Natural killer cell (primary cell): ENCODE measurements at regions not wholly inside any gene's neighbourhood (a gene's known extent, or its start where the extent isn't known, plus 50 kb on each side); places are given as distances from the start of the nearest gene placed in this dataset.

Experiments
- ATAC-seq, 3 donors: fragments of 150-1000 bp in 2 of 3; fragments of 200-7000 bp in 1 of 3; cut with Tn5 transposase; 1 replicate in 1 of 3; 2 replicates in 2 of 3; pipeline ENCODE4 v1.10.0; 2021; ENCODE audit warnings: mild to moderate bottlenecking in 2 of 3, moderate library complexity in 2 of 3
- DNase-seq, 2 donors: peaks; one replicate each; pipeline versions ENCODE4 v3.0.0 to v3.0.0-alpha.2; 2013 to 2021; ENCODE audit warnings: mixed read lengths in 1 of 2
- H3K27ac ChIP-seq: one replicate; pipeline ENCODE4 v1.5.1; 2013; ENCODE audit warnings: mild to moderate bottlenecking, low read length
- H3K27me3 ChIP-seq: one replicate; pipeline ENCODE4 v1.6.1; 2013; ENCODE audit warnings: low read length; ENCODE audit not compliant: control insufficient read depth, insufficient read depth
- H3K36me3 ChIP-seq: one replicate; pipeline ENCODE4 v1.6.1; 2013; ENCODE audit warnings: low read length; ENCODE audit not compliant: control insufficient read depth, insufficient read depth
- H3K4me1 ChIP-seq: one replicate; pipeline ENCODE4 v1.6.1; 2013; ENCODE audit warnings: low read length; ENCODE audit not compliant: control insufficient read depth, insufficient read depth
- H3K4me3 ChIP-seq: one replicate; pipeline ENCODE4 v1.5.1; 2013; ENCODE audit warnings: low read length
- H3K9me3 ChIP-seq: one replicate; pipeline ENCODE4 v1.6.1; 2013; ENCODE audit warnings: low read length; ENCODE audit not compliant: control insufficient read depth, insufficient read depth
- H3K27ac Mint-ChIP-seq, 2 donors: one replicate each; pipeline ENCODE4 v1.8.0; 2022; ENCODE audit warnings: mild to moderate bottlenecking in 2 of 2, mixed read lengths in 2 of 2, moderate library complexity in 1 of 2
- H3K27me3 Mint-ChIP-seq, 2 donors: one replicate each; pipeline ENCODE4 v1.8.0; 2022; ENCODE audit warnings: low read depth in 2 of 2, mixed read lengths in 2 of 2
- H3K36me3 Mint-ChIP-seq: one replicate; pipeline ENCODE4 v1.8.0; 2022; ENCODE audit warnings: mixed read lengths
- H3K4me1 Mint-ChIP-seq, 2 donors: one replicate each; pipeline ENCODE4 v1.8.0; 2022; ENCODE audit warnings: mixed read lengths in 2 of 2
- H3K4me3 Mint-ChIP-seq: one replicate; pipeline ENCODE4 v1.8.0; 2022; ENCODE audit warnings: mild to moderate bottlenecking, moderate library complexity, mixed read lengths
- H3K9me3 Mint-ChIP-seq, 2 donors: one replicate each; pipeline ENCODE4 v1.8.0; 2022; ENCODE audit warnings: mixed read lengths in 2 of 2
- WGBS: methylation state at CpG from one replicate; pipeline ENCODE4 v1.1.7; 2013; ENCODE audit warnings: missing lambda C conversion rate; ENCODE audit not compliant: insufficient coverage; 5-methylcytosine and 5-hydroxymethylcytosine counted together
- intact Hi-C: fragments of 100-400 bp; cut with micrococcal nuclease; formaldehyde crosslinking; loops from one replicate; pipeline ENCODE4 v1.14.2; 2022
- TF ChIP-seq, protein P1 (sequence below): fragments of 200-600 bp; IDR thresholded peaks from one replicate; pipeline ENCODE4 v1.8.0; 2022; ENCODE audit warnings: antibody characterized with exemption

DNA sequence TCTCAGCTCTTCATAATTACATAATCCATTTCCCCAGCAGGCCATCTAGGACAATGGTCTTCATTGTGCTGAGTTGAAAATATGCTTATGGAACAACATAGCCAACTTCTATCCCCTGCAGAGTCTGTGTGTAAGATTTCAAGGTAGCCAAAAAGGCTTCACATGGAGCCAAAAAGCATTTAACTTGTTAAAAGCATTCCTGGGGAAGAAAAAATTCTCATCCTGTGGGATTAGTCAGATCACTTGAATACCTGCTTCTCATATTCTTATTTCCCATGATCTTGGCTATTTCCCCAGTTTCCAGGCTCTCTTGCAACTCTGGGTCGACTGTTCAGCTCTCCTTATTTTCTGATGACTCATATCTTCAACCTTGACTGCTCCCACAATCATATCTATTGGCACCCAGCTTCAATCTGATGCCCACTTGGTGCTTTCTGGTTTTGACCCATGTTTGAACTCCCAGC, 178.9 kb downstream of the KLHL28 start:
- TF ChIP-seq, protein P1, sequence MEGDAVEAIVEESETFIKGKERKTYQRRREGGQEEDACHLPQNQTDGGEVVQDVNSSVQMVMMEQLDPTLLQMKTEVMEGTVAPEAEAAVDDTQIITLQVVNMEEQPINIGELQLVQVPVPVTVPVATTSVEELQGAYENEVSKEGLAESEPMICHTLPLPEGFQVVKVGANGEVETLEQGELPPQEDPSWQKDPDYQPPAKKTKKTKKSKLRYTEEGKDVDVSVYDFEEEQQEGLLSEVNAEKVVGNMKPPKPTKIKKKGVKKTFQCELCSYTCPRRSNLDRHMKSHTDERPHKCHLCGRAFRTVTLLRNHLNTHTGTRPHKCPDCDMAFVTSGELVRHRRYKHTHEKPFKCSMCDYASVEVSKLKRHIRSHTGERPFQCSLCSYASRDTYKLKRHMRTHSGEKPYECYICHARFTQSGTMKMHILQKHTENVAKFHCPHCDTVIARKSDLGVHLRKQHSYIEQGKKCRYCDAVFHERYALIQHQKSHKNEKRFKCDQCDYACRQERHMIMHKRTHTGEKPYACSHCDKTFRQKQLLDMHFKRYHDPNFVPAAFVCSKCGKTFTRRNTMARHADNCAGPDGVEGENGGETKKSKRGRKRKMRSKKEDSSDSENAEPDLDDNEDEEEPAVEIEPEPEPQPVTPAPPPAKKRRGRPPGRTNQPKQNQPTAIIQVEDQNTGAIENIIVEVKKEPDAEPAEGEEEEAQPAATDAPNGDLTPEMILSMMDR: no peak
- no peak for DNase-seq
- Mint-ChIP-seq H3K27me3 (peaks cover 0 to 4% of the 10 kb centered on the region in 2 donors), H3K9me3 (peaks cover 5% of the 10 kb centered on the region in 2 donors), H3K4me1 (no peaks in the 10 kb centered on the region), H3K36me3 (no peaks in the 10 kb centered on the region), H3K27ac (no peak overlapping the region), H3K4me3 (no peak overlapping the region)
- H3K9me3 ChIP-seq: no peaks in the 10 kb centered on the region
- 69% methylated on average over 1 of the region's 1 CpG for WGBS
- no peaks in the 10 kb centered on the region for H3K36me3 ChIP-seq
- H3K27ac ChIP-seq: no peak overlapping the region
- no peak overlapping the region for H3K4me3 ChIP-seq
- intact Hi-C loops: no loop called here
- H3K27me3 ChIP-seq: peaks cover 2% of the 10 kb centered on the region
- no peak for ATAC-seq
- H3K4me1 ChIP-seq: no peaks in the 10 kb centered on the region

DNA sequence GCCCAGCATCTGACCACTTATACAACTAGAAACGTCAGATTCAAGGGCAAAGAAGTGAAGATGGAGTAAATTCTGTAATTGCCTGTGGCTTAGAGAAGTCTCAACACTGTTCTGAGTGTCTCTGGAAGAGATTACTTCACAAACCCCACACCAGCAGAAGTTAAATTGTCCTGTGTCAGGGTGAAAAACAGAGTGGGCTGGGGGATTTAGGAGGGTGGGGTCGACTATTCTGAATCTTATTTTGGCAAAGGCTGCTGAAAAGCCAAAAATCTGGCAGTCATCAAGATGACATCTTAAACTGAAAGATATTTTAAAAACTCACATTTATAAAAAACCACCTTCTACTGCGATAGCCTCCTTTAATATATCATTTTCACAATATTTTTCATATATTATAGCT, 180.8 kb downstream of the KLHL28 start:
- H3K27me3 Mint-ChIP-seq: peaks cover 0 to 4% of the 10 kb centered on the region in 2 donors
- ATAC-seq: no peak
- no peaks in the 10 kb centered on the region for H3K36me3 Mint-ChIP-seq
- Histone ChIP-seq H3K27ac (no peak overlapping the region), H3K4me1 (no peaks in the 10 kb centered on the region), H3K36me3 (no peaks in the 10 kb centered on the region), H3K27me3 (peaks cover 2% of the 10 kb centered on the region), H3K4me3 (no peak overlapping the region), H3K9me3 (no peaks in the 10 kb centered on the region)
- TF ChIP-seq, protein P1: no peak
- no peak for DNase-seq
- no peak overlapping the region for H3K4me3 Mint-ChIP-seq
- intact Hi-C loops: no loop called here
- 92% methylated on average over 2 of the region's 3 CpGs for WGBS
- no peak overlapping the region for H3K27ac Mint-ChIP-seq
- no peaks in the 10 kb centered on the region for H3K4me1 Mint-ChIP-seq
- H3K9me3 Mint-ChIP-seq: peaks cover 2 to 5% of the 10 kb centered on the region in 2 donors

DNA sequence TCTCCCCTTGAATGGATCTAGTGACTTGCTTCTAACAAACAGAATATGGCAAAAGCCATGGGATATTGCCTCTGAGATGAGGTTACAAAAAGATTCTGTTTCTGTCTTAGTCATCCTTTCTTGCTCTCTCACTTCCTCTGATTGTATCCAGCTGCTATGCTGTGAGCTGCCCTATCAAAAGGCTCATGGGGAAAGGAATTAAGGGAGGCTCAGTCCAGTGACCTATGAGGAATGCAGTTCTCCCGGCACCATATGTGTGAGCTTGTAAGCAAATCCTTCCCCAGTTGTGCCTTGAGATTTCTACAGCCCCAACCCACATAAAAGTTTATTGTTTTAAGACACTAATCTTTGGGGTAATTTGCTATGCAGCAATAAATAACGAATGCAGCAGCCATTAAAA, 183.1 kb downstream of the KLHL28 start:
- H3K4me1 Mint-ChIP-seq: no peaks in the 10 kb centered on the region
- H3K4me3 Mint-ChIP-seq: no peak overlapping the region
- Histone ChIP-seq H3K27me3 (peaks cover 2% of the 10 kb centered on the region), H3K27ac (no peak overlapping the region), H3K9me3 (no peaks in the 10 kb centered on the region), H3K4me1 (no peaks in the 10 kb centered on the region), H3K36me3 (no peaks in the 10 kb centered on the region), H3K4me3 (no peak overlapping the region)
- no peak for ATAC-seq
- DNase-seq: no peak
- 54% methylated on average over 1 of the region's 2 CpGs for WGBS
- no peaks in the 10 kb centered on the region for H3K27me3 Mint-ChIP-seq
- TF ChIP-seq, protein P1: no peak
- no peaks in the 10 kb centered on the region for H3K9me3 Mint-ChIP-seq
- no peak overlapping the region for H3K27ac Mint-ChIP-seq
- H3K36me3 Mint-ChIP-seq: no peaks in the 10 kb centered on the region
- intact Hi-C loops: no loop called here

DNA sequence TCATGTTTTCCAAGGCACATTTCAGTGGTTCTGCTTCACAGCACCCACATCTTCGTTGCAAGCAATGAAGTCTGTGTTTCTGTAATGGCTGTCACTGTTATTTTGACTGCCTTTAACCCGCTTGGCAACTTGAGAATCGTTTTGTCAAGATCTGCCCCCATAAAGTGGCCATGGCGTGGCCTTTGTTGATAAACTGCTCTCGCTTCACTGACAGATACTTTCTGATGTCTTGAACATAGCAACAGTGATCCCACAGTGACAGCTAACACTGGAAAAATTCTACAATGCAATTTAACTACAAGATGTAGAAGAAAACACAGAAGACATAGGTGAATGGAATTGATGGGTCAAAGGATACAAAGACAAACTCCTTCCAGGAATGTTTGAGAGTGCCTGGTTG, 184.2 kb downstream of the KLHL28 start:
- Mint-ChIP-seq H3K4me3 (no peak overlapping the region), H3K4me1 (no peaks in the 10 kb centered on the region), H3K27ac (no peak overlapping the region), H3K27me3 (no peaks in the 10 kb centered on the region), H3K9me3 (peaks cover 0 to 2% of the 10 kb centered on the region in 2 donors), H3K36me3 (no peaks in the 10 kb centered on the region)
- ATAC-seq (no peak), DNase-seq (no peak)
- TF ChIP-seq, protein P1: no peak
- no peaks in the 10 kb centered on the region for H3K4me1 ChIP-seq
- H3K27me3 ChIP-seq: peaks cover 2% of the 10 kb centered on the region
- intact Hi-C loops: no loop called here
- H3K27ac ChIP-seq: no peak overlapping the region
- WGBS: 82% methylated on average over 5 of the region's 5 CpGs
- no peak overlapping the region for H3K4me3 ChIP-seq
- no peaks in the 10 kb centered on the region for H3K9me3 ChIP-seq
- no peaks in the 10 kb centered on the region for H3K36me3 ChIP-seq
